Heart left ventricle (tissue), 16 donors: ENCODE measurements at regions not wholly inside any gene's neighbourhood (a gene's known extent, or its start where the extent isn't known, plus 50 kb on each side); places are given as distances from the start of the nearest gene placed in this dataset.
"Not testable (repeated sequence)": the region's sequence is repeated elsewhere in the genome, so short reads cannot be mapped to it uniquely, and the experiment has no call there.

Source experiments
- ATAC-seq, 4 donors: fragments of 200-7000 bp; cut with Tn5 transposase; one replicate each; pipeline ENCODE4 v1.9.1; 2020 to 2022; ENCODE audit warnings: moderate library complexity in 4 of 4, mild to moderate bottlenecking in 3 of 4, moderate number of reproducible peaks in 1 of 4
- DNase-seq, 5 donors: peaks; one replicate each; pipeline ENCODE4 v3.0.0-alpha.2; 2020
- H3K27ac ChIP-seq, 12 donors: fragments of 200-600 bp; sonication (generic) in 4 of 12; one replicate each; pipeline versions ENCODE4 v1.5.0 to v1.8.0; 2016 to 2022; ENCODE audit warnings: mild to moderate bottlenecking in 2 of 12
- H3K27me3 ChIP-seq, 9 donors: fragments of 200-600 bp; sonication (generic) in 2 of 9; one replicate each; pipeline versions ENCODE4 v1.5.1 to v1.8.0; 2016 to 2022; ENCODE audit warnings: mild to moderate bottlenecking in 3 of 9
- H3K36me3 ChIP-seq, 9 donors: fragments of 200-600 bp; sonication (generic) in 2 of 9; one replicate each; pipeline versions ENCODE4 v1.5.0 to v1.8.0; 2018 to 2022; ENCODE audit warnings: mild to moderate bottlenecking in 2 of 9
- H3K4me1 ChIP-seq, 12 donors: fragments of 200-600 bp; sonication (generic) in 4 of 12; one replicate each; pipeline versions ENCODE4 v1.5.0 to v1.8.0; 2016 to 2022; ENCODE audit warnings: mild to moderate bottlenecking in 3 of 12
- H3K4me3 ChIP-seq, 12 donors: fragments of 200-600 bp; sonication (generic) in 4 of 12; one replicate each; pipeline versions ENCODE4 v1.5.0 to v1.8.0; 2017 to 2022; ENCODE audit warnings: mild to moderate bottlenecking in 9 of 12, moderate library complexity in 4 of 12
- H3K9me3 ChIP-seq, 12 donors: fragments of 200-600 bp; sonication (generic) in 4 of 12; one replicate each; pipeline versions ENCODE4 v1.5.0 to v1.8.0; 2016 to 2022; ENCODE audit warnings: mild to moderate bottlenecking in 1 of 12
- CTCF ChIP-seq, 12 donors: fragments of 200-600 bp; sonication (generic) in 4 of 12; IDR thresholded peaks; one replicate each; pipeline versions ENCODE4 v1.5.0 to v1.8.0; 2018 to 2022; ENCODE audit warnings: antibody characterized with exemption in 12 of 12, mild to moderate bottlenecking in 5 of 12
- POLR2A ChIP-seq, 2 donors: fragments of 450-650 bp; IDR thresholded peaks; one replicate each; pipeline ENCODE4 v1.6.1; 2017; ENCODE audit warnings: antibody characterized with exemption in 2 of 2, mild to moderate bottlenecking in 2 of 2, moderate library complexity in 2 of 2
- WGBS, 4 donors: extraction: QIAGEN DNeasy Blood & Tissue Kit in 2 of 4; methylation state at CpG; one replicate each; pipeline versions ENCODE4 v1.1.5 to v1.1.7; 2013 to 2018; 5-methylcytosine and 5-hydroxymethylcytosine counted together
- intact Hi-C, 10 donors: fragments of 100-400 bp; cut with DNase I; formaldehyde crosslinking; loops; one replicate each; pipeline versions ENCODE4 v1.11.1 to v1.14.2; 2022
- donor health status: ischemic (EF 13 %, LVEDD 7.1; RV severe dilation, severe dysfunction).
- donor health status: healthy with polysubstance abuse.
- donor health status: DM: no; HTN: yes; CAD: no.
- donor health status: DM: no; HTN: no; CAD: no.
- donor health status: ischemic (EF 25% LVEDD 6.9; RV normal size, moderate dysfunction).
- donor health status: ischemic (EF 25% LVEDD 5.7; RV mildly dilated, moderate dysfunction).
- donor health status: healthy.
- donor health status: DM: yes; HTN: yes; CAD: no.
- donor health status: ischemic (EF 35%, LVEDD 5.7; RV mildly dilated, moderate dysfunction).
- donor health status: nonischemic (EF 11% LVEDD 7.7; RV severe dilation, severe dysfunction).
- donor health status: DM: yes; HTN: yes; CAD: no.
- donor health status: PGD.
- donor health status: ischemic (EF 29% LVEDD 5.4; RV normal size, mild dysfunction).
- donor health status: nonischemic (EF 23%, LVEDD 6.1; RV moderate dilation, normal function).

- ATAC-seq (no peak), DNase-seq (no peak)
- Histone ChIP-seq H3K4me3 (no peak overlapping the region), H3K27ac (no peak overlapping the region), H3K27me3 (no peaks in the 10 kb centered on the region), H3K4me1 (no peaks in the 10 kb centered on the region), H3K36me3 (no peaks in the 10 kb centered on the region), H3K9me3 (peaks cover 0 to 19% (median 0%) of the 10 kb centered on the region in 12 donors)
- intact Hi-C loops, result no loop called here
- TF ChIP-seq POLR2A (IDR thresholded peaks at IDR 0.05) (no peak), CTCF (IDR thresholded peaks at IDR 0.05) (no peak)
Measured at GRCh38 chr1:213702703-213703102, 285.1 kb upstream of the PROX1 start.

GRCh38 chr1:213704941-213705340, 282.8 kb upstream of the PROX1 start:
- 71 to 87% (median 77%) methylated on average over 2 to 3 of the region's 3 CpGs for WGBS, 4 donors
- intact Hi-C loops, result no loop called here
- DNase-seq, result no peak
- TF ChIP-seq CTCF (IDR thresholded peaks at IDR 0.05), result no peak
- TF ChIP-seq POLR2A (IDR thresholded peaks at IDR 0.05), result no peak
- ATAC-seq, result no peak
- H3K27ac ChIP-seq, result no peak overlapping the region
- H3K27me3 ChIP-seq, result no peaks in the 10 kb centered on the region
- H3K4me3 ChIP-seq, result no peak overlapping the region
- H3K9me3 ChIP-seq, result peaks cover 0 to 25% (median 0%) of the 10 kb centered on the region in 12 donors
- no peaks in the 10 kb centered on the region for H3K36me3 ChIP-seq
- H3K4me1 ChIP-seq, result no peaks in the 10 kb centered on the region

DNA sequence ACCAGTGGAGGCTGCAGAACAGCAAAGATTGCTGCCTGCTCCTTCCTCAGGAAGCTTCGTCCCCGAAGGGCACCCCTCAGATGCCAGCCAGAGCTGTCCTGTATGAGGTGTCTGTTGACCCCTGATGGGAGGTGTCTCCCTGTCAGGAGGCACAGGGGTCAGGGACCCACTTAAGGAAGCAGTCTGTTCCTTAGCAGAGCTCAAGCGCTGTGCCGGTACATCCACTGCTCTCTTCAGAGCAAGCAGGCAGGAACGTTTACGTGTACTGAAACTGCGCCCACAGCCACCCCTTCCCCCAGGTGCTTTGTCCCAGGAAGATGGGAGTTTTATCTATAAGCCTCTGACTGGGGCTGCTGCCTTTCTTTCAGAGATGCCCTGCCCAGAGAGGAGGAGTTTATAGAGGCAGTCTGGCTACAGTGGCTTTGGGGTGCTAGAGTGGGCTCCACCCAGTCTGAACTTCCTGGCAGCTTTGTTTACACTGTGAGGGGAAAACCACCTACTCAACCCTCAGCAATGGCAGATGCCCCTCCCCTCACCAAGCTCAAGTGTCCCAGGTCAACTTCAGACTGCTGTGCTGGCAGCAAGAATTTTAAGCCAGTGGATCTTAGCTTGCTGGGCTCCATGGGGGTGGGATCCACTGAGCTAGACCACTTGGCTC, 275.8 kb upstream of the PROX1 start:
- H3K27me3 ChIP-seq, intact Hi-C loops, H3K36me3 ChIP-seq, H3K4me1 ChIP-seq, ATAC-seq, H3K4me3 ChIP-seq, DNase-seq, H3K27ac ChIP-seq: not testable (repeated sequence)
- H3K9me3 ChIP-seq, result peaks cover 0 to 20% (median 0%) of the 10 kb centered on the region in 12 donors
- 81 to 89% (median 85%) methylated on average over 7 of the region's 7 CpGs for WGBS, 4 donors

- Histone ChIP-seq H3K4me3 (no peak overlapping the region), H3K27ac (no peak overlapping the region), H3K27me3 (peaks cover 0 to 6% (median 0%) of the 10 kb centered on the region in 9 donors), H3K4me1 (no peaks in the 10 kb centered on the region), H3K9me3 (peaks cover 0 to 7% (median 0%) of the 10 kb centered on the region in 12 donors), H3K36me3 (no peaks in the 10 kb centered on the region)
- no peak for TF ChIP-seq CTCF (IDR thresholded peaks at IDR 0.05)
- no peak for TF ChIP-seq POLR2A (IDR thresholded peaks at IDR 0.05)
- no peak for ATAC-seq
- 43 to 60% (median 52%) methylated on average over 4 of the region's 4 CpGs for WGBS, 4 donors
- no peak for DNase-seq
- intact Hi-C loops, result no loop called here
Measured at GRCh38 chr1:213714645-213715044, 273.1 kb upstream of the PROX1 start.

DNA sequence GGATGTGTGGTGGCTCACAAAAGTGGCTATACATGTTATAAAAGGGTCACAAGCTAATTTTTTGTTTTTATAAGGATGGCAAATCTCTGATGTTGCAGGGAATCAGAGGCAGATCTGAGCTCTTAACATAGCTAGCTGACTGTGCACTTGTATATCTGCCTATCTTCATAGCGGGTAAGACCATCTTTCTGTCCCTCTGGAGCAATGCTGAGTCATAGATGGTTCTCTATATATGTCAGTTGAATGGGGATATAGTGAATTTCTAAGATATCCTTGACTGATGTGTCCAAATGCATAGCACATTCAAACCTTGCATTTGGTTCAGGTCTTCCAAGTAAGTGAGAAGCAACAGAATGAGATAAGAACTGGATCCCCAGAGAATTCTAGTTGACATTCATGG, 272.6 kb upstream of the PROX1 start:
- ATAC-seq (no peak), DNase-seq (no peak)
- H3K4me3 ChIP-seq, result no peak overlapping the region
- H3K9me3 ChIP-seq, result peaks cover 0 to 7% (median 0%) of the 10 kb centered on the region in 12 donors
- TF ChIP-seq CTCF (IDR thresholded peaks at IDR 0.05) (no peak), POLR2A (IDR thresholded peaks at IDR 0.05) (no peak)
- no peaks in the 10 kb centered on the region for H3K4me1 ChIP-seq
- H3K27me3 ChIP-seq, result peaks cover 0 to 6% (median 0%) of the 10 kb centered on the region in 9 donors
- WGBS, 4 donors, result 66 to 88% (median 77%) methylated on average over 1 of the region's 1 CpG
- intact Hi-C loops, result no loop called here
- H3K27ac ChIP-seq, result no peak overlapping the region
- H3K36me3 ChIP-seq, result no peaks in the 10 kb centered on the region
